ENCODE measurements at regions not wholly inside any gene's neighbourhood (a gene's known extent, or its start where the extent isn't known, plus 50 kb on each side); places are given as distances from the start of the nearest gene placed in this dataset.
A peak's percentile ranks its signal among the peaks of the same experiment; 100 is the strongest.

- no peak for DNase-seq (ENCODE audit: low read depth, low spot score)
- TF ChIP-seq CTCF (IDR thresholded peaks at IDR 0.05; ENCODE audit: low read depth, low read length): no peak
- Histone ChIP-seq H3K27ac (ENCODE audit: low read depth, low read length) (no peak overlapping the region), H3K9me3 (ENCODE audit: control insufficient read depth, insufficient read depth, low read length) (no peaks in the 10 kb centered on the region), H3K4me3 (ENCODE audit: low read depth, low read length) (no peak overlapping the region), H3K27me3 (ENCODE audit: control insufficient read depth, insufficient read depth, low read length) (no peaks in the 10 kb centered on the region)
- CTCF ChIA-PET: no interaction called here
- POLR2A ChIA-PET: no interaction called here
Measured at GRCh38 chr6:91443405-91443804, 856.5 kb upstream of the MAP3K7 start.

- Histone ChIP-seq H3K27ac (ENCODE audit: low read depth, low read length) (no peak overlapping the region), H3K9me3 (ENCODE audit: control insufficient read depth, insufficient read depth, low read length) (no peaks in the 10 kb centered on the region), H3K4me3 (ENCODE audit: low read depth, low read length) (no peak overlapping the region), H3K27me3 (ENCODE audit: control insufficient read depth, insufficient read depth, low read length) (no peaks in the 10 kb centered on the region)
- no peak for DNase-seq (ENCODE audit: low read depth, low spot score)
- POLR2A ChIA-PET: no interaction called here
- no peak for TF ChIP-seq CTCF (IDR thresholded peaks at IDR 0.05; ENCODE audit: low read depth, low read length)
- CTCF ChIA-PET: no interaction called here
Measured at GRCh38 chr6:91442342-91442741, 855.5 kb upstream of the MAP3K7 start.

GRCh38 chr6:91438570-91438969, 851.7 kb upstream of the MAP3K7 start:
- POLR2A ChIA-PET: no interaction called here
- TF ChIP-seq CTCF (IDR thresholded peaks at IDR 0.05; ENCODE audit: low read depth, low read length): no peak
- Histone ChIP-seq H3K4me3 (ENCODE audit: low read depth, low read length) (no peak overlapping the region), H3K9me3 (ENCODE audit: control insufficient read depth, insufficient read depth, low read length) (no peaks in the 10 kb centered on the region), H3K27me3 (ENCODE audit: control insufficient read depth, insufficient read depth, low read length) (no peaks in the 10 kb centered on the region), H3K27ac (ENCODE audit: low read depth, low read length) (no peak overlapping the region)
- CTCF ChIA-PET: no interaction called here
- DNase-seq (ENCODE audit: low read depth, low spot score): peak; percentile 37

GRCh38 chr6:91437315-91437729, 850.5 kb upstream of the MAP3K7 start:
- H3K27ac ChIP-seq (ENCODE audit: low read depth, low read length): no peak overlapping the region
- POLR2A ChIA-PET: no interaction called here

GRCh38 chr6:91436448-91436847, 849.6 kb upstream of the MAP3K7 start:
- H3K27ac ChIP-seq (ENCODE audit: low read depth, low read length): no peak overlapping the region
- no peak for TF ChIP-seq CTCF (IDR thresholded peaks at IDR 0.05; ENCODE audit: low read depth, low read length)
- ChIA-PET CTCF (no interaction called here), POLR2A (no interaction called here)
- no peak for DNase-seq (ENCODE audit: low read depth, low spot score)
- no peaks in the 10 kb centered on the region for H3K9me3 ChIP-seq (ENCODE audit: control insufficient read depth, insufficient read depth, low read length)
- no peak overlapping the region for H3K4me3 ChIP-seq (ENCODE audit: low read depth, low read length)
- H3K27me3 ChIP-seq (ENCODE audit: control insufficient read depth, insufficient read depth, low read length): no peaks in the 10 kb centered on the region

More at GRCh38 chr6:91437315-91437729, 850.5 kb upstream of the MAP3K7 start:
- no peak for DNase-seq (ENCODE audit: low read depth, low spot score)
- no peaks in the 10 kb centered on the region for H3K27me3 ChIP-seq (ENCODE audit: control insufficient read depth, insufficient read depth, low read length)
- no peak for TF ChIP-seq CTCF (IDR thresholded peaks at IDR 0.05; ENCODE audit: low read depth, low read length)
- CTCF ChIA-PET: no interaction called here
- H3K4me3 ChIP-seq (ENCODE audit: low read depth, low read length): no peak overlapping the region
- no peaks in the 10 kb centered on the region for H3K9me3 ChIP-seq (ENCODE audit: control insufficient read depth, insufficient read depth, low read length)

All from AG04450 (cell line).